Muscle layer of colon (tissue), 2 donors: ENCODE measurements at regions not wholly inside any gene's neighbourhood (a gene's known extent, or its start where the extent isn't known, plus 50 kb on each side); places are given as distances from the start of the nearest gene placed in this dataset.
"Not testable (repeated sequence)": the region's sequence is repeated elsewhere in the genome, so short reads cannot be mapped to it uniquely, and the experiment has no call there.

Experiments used
- H3K27ac ChIP-seq: one replicate; pipeline ENCODE4 v1.7.0; 2013; ENCODE audit warnings: low read depth, mild to moderate bottlenecking, low read length, moderate library complexity
- H3K27me3 ChIP-seq, 2 donors: one replicate each; pipeline ENCODE4 v1.7.0; 2013; ENCODE audit warnings: low read length in 2 of 2, mild to moderate bottlenecking in 2 of 2; ENCODE audit not compliant: insufficient read depth in 2 of 2, control insufficient read depth in 1 of 2
- H3K36me3 ChIP-seq: one replicate; pipeline ENCODE4 v1.7.0; 2013; ENCODE audit warnings: mild to moderate bottlenecking, low read length; ENCODE audit not compliant: insufficient read depth
- H3K4me1 ChIP-seq: one replicate; pipeline ENCODE4 v1.7.0; 2013; ENCODE audit warnings: mild to moderate bottlenecking, low read length; ENCODE audit not compliant: insufficient read depth
- H3K4me3 ChIP-seq, 2 donors: one replicate each; pipeline ENCODE4 v1.7.0; 2013; ENCODE audit warnings: low read length in 2 of 2, low read depth in 1 of 2, mild to moderate bottlenecking in 1 of 2, moderate library complexity in 1 of 2
- H3K9ac ChIP-seq: one replicate; pipeline ENCODE4 v1.7.0; 2013; ENCODE audit warnings: low read length
- H3K9me3 ChIP-seq: one replicate; pipeline ENCODE4 v1.7.0; 2013; ENCODE audit warnings: mild to moderate bottlenecking, low read length
- donor health status: abdominal sarcoma.
- donor health status: Adenocarcinoma of cecum.

DNA sequence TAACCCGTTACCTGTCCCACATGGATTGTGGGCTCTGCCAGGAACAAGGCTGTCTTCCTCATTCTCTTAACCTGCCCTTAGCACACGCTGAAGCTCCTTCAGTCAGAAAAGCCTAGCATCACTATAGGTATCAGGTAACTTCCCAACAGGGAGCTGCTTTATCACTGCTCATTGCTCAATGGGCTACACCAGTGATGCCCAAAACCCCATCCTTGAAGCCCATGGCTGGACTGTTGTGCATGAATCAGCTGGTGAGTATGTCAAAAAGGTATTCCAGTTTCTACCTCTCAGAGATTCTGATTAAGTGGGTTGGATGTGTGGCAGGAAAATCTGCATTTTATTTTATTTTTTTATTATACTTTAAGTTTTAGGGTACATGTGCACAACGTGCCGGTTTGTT is 362.2 kb downstream of the LRATD1 start:
- H3K9ac ChIP-seq: no peak overlapping the region

DNA sequence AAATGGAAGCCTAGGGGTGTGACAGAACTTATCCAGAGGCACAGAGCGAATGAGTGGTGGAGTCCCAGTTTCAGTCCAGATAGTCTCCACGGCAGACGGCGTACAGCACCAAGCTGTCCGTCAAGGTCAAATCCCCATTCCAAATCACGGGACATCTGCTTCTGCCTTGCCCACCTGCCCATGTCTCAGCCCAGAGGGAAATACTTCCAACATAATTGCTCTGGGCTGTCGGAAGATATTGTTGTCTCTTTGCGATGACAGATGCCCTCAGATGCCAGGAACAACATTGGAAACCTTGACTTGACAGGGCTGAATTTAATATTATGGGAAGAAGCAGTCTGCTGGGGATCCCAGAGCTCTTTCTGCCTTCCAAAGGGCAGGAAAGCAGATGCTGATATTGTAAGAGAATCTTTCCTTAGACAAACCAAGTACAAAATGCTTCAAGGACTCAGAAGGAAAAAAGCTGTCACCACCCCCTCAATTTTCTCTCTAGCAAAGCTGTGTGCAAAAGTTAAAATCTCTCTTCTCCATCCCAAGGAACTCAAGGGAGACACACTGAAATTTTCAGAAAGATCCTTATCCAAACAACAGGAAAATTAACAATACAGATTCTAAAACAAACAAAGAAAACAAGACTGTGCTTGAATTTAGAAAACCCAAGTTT is 364.0 kb downstream of the LRATD1 start:
- Histone ChIP-seq H3K4me1 (no peaks in the 10 kb centered on the region), H3K4me3 (no peak overlapping the region), H3K9ac (no peak overlapping the region), H3K36me3 (no peaks in the 10 kb centered on the region), H3K9me3 (no peaks in the 10 kb centered on the region), H3K27me3 (no peaks in the 10 kb centered on the region), H3K27ac (no peak overlapping the region)

More for the DNA sequence above, 362.2 kb downstream of the LRATD1 start:
- H3K9me3 ChIP-seq: no peaks in the 10 kb centered on the region
- H3K27ac ChIP-seq: no peak overlapping the region
- H3K27me3 ChIP-seq: no peaks in the 10 kb centered on the region
- no peaks in the 10 kb centered on the region for H3K4me1 ChIP-seq
- no peaks in the 10 kb centered on the region for H3K36me3 ChIP-seq
- no peak overlapping the region for H3K4me3 ChIP-seq

GRCh38 chr2:14998546-14998945 is 366.0 kb downstream of the LRATD1 start:
- Histone ChIP-seq H3K27me3 (no peaks in the 10 kb centered on the region), H3K9ac (no peak overlapping the region), H3K36me3 (no peaks in the 10 kb centered on the region), H3K4me1 (no peaks in the 10 kb centered on the region), H3K27ac (no peak overlapping the region), H3K4me3 (no peak overlapping the region), H3K9me3 (no peaks in the 10 kb centered on the region)

DNA sequence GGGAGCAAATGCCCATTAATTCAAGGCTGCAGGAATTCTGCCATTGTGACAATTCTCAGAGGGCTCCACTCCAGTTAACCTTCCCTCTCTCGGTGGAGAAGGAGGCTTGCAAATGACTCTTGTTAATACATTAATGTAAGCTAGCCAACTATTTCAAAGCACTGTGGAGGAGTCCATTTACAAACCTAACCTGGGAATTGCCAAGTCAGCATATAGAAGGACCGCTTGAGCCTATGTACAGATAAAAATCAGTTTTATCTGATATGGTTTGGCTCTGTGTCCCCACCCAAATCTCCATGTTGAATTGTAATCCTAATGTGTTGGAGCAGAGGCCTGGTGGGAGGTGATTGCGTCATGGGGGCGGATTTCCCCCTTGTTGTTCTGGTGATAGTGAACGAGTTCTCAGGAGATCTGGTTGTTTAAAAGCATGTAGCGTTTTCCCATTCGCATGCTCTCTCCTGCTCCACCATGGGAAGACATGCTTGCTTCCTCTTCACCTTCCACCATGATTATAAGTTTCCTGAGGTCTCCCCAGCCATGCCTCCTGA is 366.7 kb downstream of the LRATD1 start:
- Histone ChIP-seq H3K9ac (no peak overlapping the region), H3K9me3 (no peaks in the 10 kb centered on the region), H3K27me3 (no peaks in the 10 kb centered on the region), H3K27ac (no peak overlapping the region), H3K4me3 (no peak overlapping the region), H3K4me1 (no peaks in the 10 kb centered on the region), H3K36me3 (no peaks in the 10 kb centered on the region)

GRCh38 chr2:15002519-15002918 is 370.0 kb downstream of the LRATD1 start:
- H3K4me3 ChIP-seq, H3K27ac ChIP-seq, H3K4me1 ChIP-seq, H3K27me3 ChIP-seq, H3K36me3 ChIP-seq, H3K9ac ChIP-seq, H3K9me3 ChIP-seq: not testable (repeated sequence)

DNA sequence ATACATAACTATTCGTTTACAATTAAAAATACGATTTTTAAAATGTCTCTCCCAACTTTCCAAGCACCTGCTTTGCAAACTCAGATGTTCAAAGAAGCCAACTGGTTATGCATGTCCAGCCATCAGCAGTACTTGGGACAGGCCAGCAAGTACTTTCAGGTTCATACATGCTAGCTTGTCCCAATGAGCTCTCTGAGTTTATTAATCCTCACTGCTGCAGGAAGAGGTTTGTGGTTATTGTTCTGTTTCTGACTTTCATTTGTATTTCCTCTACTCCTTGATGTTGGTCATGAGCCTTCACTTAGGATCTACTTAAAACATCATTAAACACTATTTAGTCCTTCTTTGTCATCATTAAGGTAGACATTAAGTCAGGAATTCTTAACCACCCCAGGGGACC is 374.1 kb downstream of the LRATD1 start:
- no peaks in the 10 kb centered on the region for H3K36me3 ChIP-seq
- H3K27ac ChIP-seq: no peak overlapping the region
- H3K4me1 ChIP-seq: no peaks in the 10 kb centered on the region
- no peak overlapping the region for H3K4me3 ChIP-seq
- H3K27me3 ChIP-seq: no peaks in the 10 kb centered on the region
- H3K9me3 ChIP-seq: no peaks in the 10 kb centered on the region
- no peak overlapping the region for H3K9ac ChIP-seq

GRCh38 chr2:15009681-15010080 is 377.2 kb downstream of the LRATD1 start:
- H3K36me3 ChIP-seq: no peaks in the 10 kb centered on the region
- no peaks in the 10 kb centered on the region for H3K9me3 ChIP-seq
- no peak overlapping the region for H3K27ac ChIP-seq
- no peaks in the 10 kb centered on the region for H3K4me1 ChIP-seq
- H3K4me3 ChIP-seq: no peak overlapping the region
- no peaks in the 10 kb centered on the region for H3K27me3 ChIP-seq
- no peak overlapping the region for H3K9ac ChIP-seq

DNA sequence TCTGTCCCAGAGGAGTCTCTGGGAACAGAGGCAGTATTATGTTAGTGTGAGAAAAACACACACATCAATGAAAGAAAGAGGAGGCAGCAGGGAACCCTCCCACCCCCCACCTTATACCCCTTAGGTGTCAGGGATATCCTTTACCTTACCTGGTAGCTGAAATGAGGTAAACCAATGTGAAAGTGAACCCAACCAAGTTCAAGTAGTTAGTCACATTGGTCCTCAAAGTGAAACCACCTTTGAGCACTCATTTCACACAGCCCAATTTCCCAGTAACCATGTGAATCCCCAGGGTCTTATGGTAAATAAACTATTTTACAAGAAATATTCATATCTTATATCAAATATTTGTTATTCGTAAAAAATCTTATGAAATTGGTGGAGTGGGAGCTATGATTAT is 377.8 kb downstream of the LRATD1 start:
- H3K27me3 ChIP-seq: no peaks in the 10 kb centered on the region
- no peaks in the 10 kb centered on the region for H3K36me3 ChIP-seq
- H3K9ac ChIP-seq: no peak overlapping the region
- H3K27ac ChIP-seq: no peak overlapping the region
- H3K4me1 ChIP-seq: no peaks in the 10 kb centered on the region
- no peaks in the 10 kb centered on the region for H3K9me3 ChIP-seq
- H3K4me3 ChIP-seq: no peak overlapping the region

DNA sequence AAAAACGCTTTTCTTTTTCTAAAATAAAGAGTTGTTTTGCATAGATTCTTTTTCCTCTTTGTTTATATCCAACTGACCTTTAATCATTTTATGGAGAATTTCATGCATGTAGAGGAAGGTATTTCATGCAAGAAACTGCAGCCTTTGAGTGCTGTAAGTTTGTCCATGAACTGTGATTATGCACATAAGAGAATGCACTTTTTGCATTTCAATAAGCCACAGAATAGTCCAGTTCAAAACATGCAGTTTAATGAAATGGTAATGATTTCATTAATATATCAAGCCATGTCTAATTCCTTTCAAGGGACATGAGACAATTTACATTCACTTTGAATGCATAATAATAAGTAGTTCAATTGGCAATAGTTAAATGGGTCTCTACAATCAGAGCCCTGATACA is 386.3 kb downstream of the LRATD1 start:
- Histone ChIP-seq H3K27ac (no peak overlapping the region), H3K4me3 (no peak overlapping the region), H3K4me1 (no peaks in the 10 kb centered on the region), H3K36me3 (no peaks in the 10 kb centered on the region), H3K9me3 (no peaks in the 10 kb centered on the region), H3K9ac (no peak overlapping the region), H3K27me3 (no peaks in the 10 kb centered on the region)

- no peaks in the 10 kb centered on the region for H3K4me1 ChIP-seq
- no peaks in the 10 kb centered on the region for H3K27me3 ChIP-seq
- H3K9me3 ChIP-seq: no peaks in the 10 kb centered on the region
- H3K27ac ChIP-seq: no peak overlapping the region
- H3K4me3 ChIP-seq: no peak overlapping the region
- H3K36me3 ChIP-seq: no peaks in the 10 kb centered on the region
- H3K9ac ChIP-seq: no peak overlapping the region
Measured at GRCh38 chr2:15023221-15023620, 390.7 kb downstream of the LRATD1 start.

- Histone ChIP-seq H3K9me3 (no peaks in the 10 kb centered on the region), H3K9ac (no peak overlapping the region), H3K4me1 (no peaks in the 10 kb centered on the region), H3K36me3 (no peaks in the 10 kb centered on the region), H3K4me3 (no peak overlapping the region), H3K27ac (no peak overlapping the region), H3K27me3 (no peaks in the 10 kb centered on the region)
Measured at GRCh38 chr2:15028406-15028805, 395.9 kb downstream of the LRATD1 start.

- Histone ChIP-seq H3K9ac (no peak overlapping the region), H3K27me3 (no peaks in the 10 kb centered on the region), H3K27ac (no peak overlapping the region), H3K9me3 (no peaks in the 10 kb centered on the region), H3K36me3 (no peaks in the 10 kb centered on the region), H3K4me1 (no peaks in the 10 kb centered on the region), H3K4me3 (no peak overlapping the region)
Measured at GRCh38 chr2:15031745-15032240, 399.3 kb downstream of the LRATD1 start.
